B cell (primary cell): ENCODE measurements at regions not wholly inside any gene's neighbourhood (a gene's known extent, or its start where the extent isn't known, plus 50 kb on each side); places are given as distances from the start of the nearest gene placed in this dataset.

Source experiments
- ATAC-seq: fragments of 200-7000 bp; cut with Tn5 transposase; one replicate; pipeline ENCODE4 v1.10.0; 2021; ENCODE audit warnings: low read depth, mild to moderate bottlenecking, moderate number of reproducible peaks, moderate library complexity
- CTCF ChIA-PET: fragments of 350-600 bp; sonication (Branson Sonifier 250); formaldehyde crosslinking; loops from one replicate; lab custom pipeline; 2021; ENCODE audit warnings: antibody characterized with exemption, inconsistent platforms; lab: Charles Lee
- POLR2A ChIA-PET: fragments of 350-600 bp; sonication (Branson Sonifier 250); formaldehyde crosslinking; loops from one replicate; lab custom pipeline; 2021; ENCODE audit warnings: antibody characterized with exemption; lab: Charles Lee
- DNase-seq: peaks from one replicate; pipeline ENCODE4 v3.0.0; 2013
- H2AFZ ChIP-seq: 2 replicates; pipeline ENCODE4 v1.6.1; 2012; ENCODE audit warnings: mild to moderate bottlenecking, low read depth, low read length; ENCODE audit not compliant: insufficient read depth, poor library complexity, severe bottlenecking
- H3K27ac ChIP-seq, 2 donors: 1 replicate in 1 of 2; 2 replicates in 1 of 2; pipeline ENCODE4 v1.5.1; 2012 to 2013; ENCODE audit warnings: low read length in 2 of 2, mild to moderate bottlenecking in 2 of 2, moderate library complexity in 1 of 2
- H3K27me3 ChIP-seq, 4 experiments: fragments of 200-600 bp in 1 of 4; sonication (generic) in 1 of 4; replicated peaks in 1 of 4; 1 replicate in 2 of 4; 2 replicates in 2 of 4; pipeline versions ENCODE4 v1.6.1 to v1.7.0; 2013 to 2016; ENCODE audit warnings: low read length in 3 of 4, mild to moderate bottlenecking in 2 of 4, mixed read lengths in 1 of 4, moderate library complexity in 1 of 4; ENCODE audit not compliant: insufficient read depth in 4 of 4, control insufficient read depth in 3 of 4; ENCODE audit errors: control extremely low read depth in 1 of 4
- H3K36me3 ChIP-seq, 2 experiments: replicated peaks in 1 of 2; 1 replicate in 1 of 2; 2 replicates in 1 of 2; pipeline versions ENCODE4 v1.6.1 to v1.7.1; 2013; ENCODE audit warnings: low read length in 1 of 2; ENCODE audit not compliant: insufficient read depth in 2 of 2, control insufficient read depth in 1 of 2; ENCODE audit errors: control extremely low read depth in 1 of 2, extremely low read depth in 1 of 2
- H3K4me1 ChIP-seq, 2 donors: fragments of 200-600 bp in 1 of 2; sonication (generic) in 1 of 2; 1 replicate in 1 of 2; 2 replicates in 1 of 2; pipeline versions ENCODE4 v1.5.1 to v1.6.1; 2013 to 2017; ENCODE audit warnings: low read length in 2 of 2; ENCODE audit not compliant: control insufficient read depth in 2 of 2, insufficient read depth in 2 of 2
- H3K4me2 ChIP-seq: replicated peaks from 2 replicates; pipeline ENCODE3; 2012; ENCODE audit warnings: mild to moderate bottlenecking, low read depth, low read length; ENCODE audit not compliant: poor library complexity, severe bottlenecking
- H3K4me3 ChIP-seq, 5 experiments: fragments of 200-600 bp in 1 of 5; sonication (generic) in 1 of 5; 1 replicate in 3 of 5; 2 replicates in 2 of 5; pipeline versions ENCODE4 v1.5.1 to v1.7.0; 2011 to 2016; ENCODE audit warnings: low read length in 4 of 5, mild to moderate bottlenecking in 4 of 5, low read depth in 2 of 5, control low read depth in 1 of 5, moderate library complexity in 1 of 5; ENCODE audit not compliant: insufficient read depth in 1 of 5; ENCODE audit errors: control extremely low read depth in 1 of 5, extremely low read depth in 1 of 5
- H3K79me2 ChIP-seq: fragments of 200-600 bp; sonication (generic); one replicate; pipeline ENCODE4 v1.6.0; 2016; ENCODE audit warnings: low read length; ENCODE audit not compliant: control insufficient read depth, insufficient read depth
- H3K9ac ChIP-seq: fragments of 200-600 bp; sonication (generic); 2 replicates; pipeline ENCODE4 v1.6.1; 2017; ENCODE audit warnings: mild to moderate bottlenecking, low read length, moderate library complexity
- H3K9me3 ChIP-seq, 3 donors: one replicate each; pipeline versions ENCODE4 v1.6.1 to v1.7.1; 2013; ENCODE audit warnings: low read length in 2 of 3; ENCODE audit not compliant: control insufficient read depth in 2 of 3, insufficient read depth in 1 of 3; ENCODE audit errors: control extremely low read depth in 1 of 3
- H4K20me1 ChIP-seq: 2 replicates; pipeline ENCODE4 v1.6.0; 2012; ENCODE audit warnings: mild to moderate bottlenecking, low read length; ENCODE audit not compliant: insufficient read depth, control insufficient read depth, poor library complexity, severe bottlenecking
- H3K27ac Mint-ChIP-seq: one replicate; pipeline ENCODE4 v1.8.0; 2021; ENCODE audit warnings: mixed read lengths
- H3K27me3 Mint-ChIP-seq: one replicate; pipeline ENCODE4 v1.8.0; 2021; ENCODE audit warnings: mixed read lengths
- H3K4me1 Mint-ChIP-seq: one replicate; pipeline ENCODE4 v1.8.0; 2021; ENCODE audit warnings: mixed read lengths
- H3K4me3 Mint-ChIP-seq: one replicate; pipeline ENCODE4 v1.8.0; 2021; ENCODE audit warnings: mixed read lengths
- H3K9me3 Mint-ChIP-seq: one replicate; pipeline ENCODE4 v1.8.0; 2022; ENCODE audit warnings: mixed read lengths; ENCODE audit not compliant: insufficient read depth
- EZH2 ChIP-seq: IDR thresholded peaks from 2 replicates; pipeline ENCODE4 v1.6.1; 2012; ENCODE audit warnings: borderline replicate concordance, low read depth, mild to moderate bottlenecking, moderate library complexity, low read length; ENCODE audit not compliant: insufficient read depth, poor library complexity, severe bottlenecking
- WGBS: methylation state at CpG from one replicate; pipeline ENCODE4 v1.1.5; 2013; ENCODE audit warnings: missing lambda C conversion rate; ENCODE audit not compliant: insufficient coverage; 5-methylcytosine and 5-hydroxymethylcytosine counted together
- intact Hi-C: fragments of 100-400 bp; cut with micrococcal nuclease; formaldehyde crosslinking; loops from one replicate; pipeline ENCODE4 v1.10.0; 2022
- TF ChIP-seq, protein P1 (sequence below): fragments of 200-600 bp; IDR thresholded peaks from one replicate; pipeline ENCODE4 v1.8.0; 2022; ENCODE audit warnings: antibody characterized with exemption, mild to moderate bottlenecking

DNA sequence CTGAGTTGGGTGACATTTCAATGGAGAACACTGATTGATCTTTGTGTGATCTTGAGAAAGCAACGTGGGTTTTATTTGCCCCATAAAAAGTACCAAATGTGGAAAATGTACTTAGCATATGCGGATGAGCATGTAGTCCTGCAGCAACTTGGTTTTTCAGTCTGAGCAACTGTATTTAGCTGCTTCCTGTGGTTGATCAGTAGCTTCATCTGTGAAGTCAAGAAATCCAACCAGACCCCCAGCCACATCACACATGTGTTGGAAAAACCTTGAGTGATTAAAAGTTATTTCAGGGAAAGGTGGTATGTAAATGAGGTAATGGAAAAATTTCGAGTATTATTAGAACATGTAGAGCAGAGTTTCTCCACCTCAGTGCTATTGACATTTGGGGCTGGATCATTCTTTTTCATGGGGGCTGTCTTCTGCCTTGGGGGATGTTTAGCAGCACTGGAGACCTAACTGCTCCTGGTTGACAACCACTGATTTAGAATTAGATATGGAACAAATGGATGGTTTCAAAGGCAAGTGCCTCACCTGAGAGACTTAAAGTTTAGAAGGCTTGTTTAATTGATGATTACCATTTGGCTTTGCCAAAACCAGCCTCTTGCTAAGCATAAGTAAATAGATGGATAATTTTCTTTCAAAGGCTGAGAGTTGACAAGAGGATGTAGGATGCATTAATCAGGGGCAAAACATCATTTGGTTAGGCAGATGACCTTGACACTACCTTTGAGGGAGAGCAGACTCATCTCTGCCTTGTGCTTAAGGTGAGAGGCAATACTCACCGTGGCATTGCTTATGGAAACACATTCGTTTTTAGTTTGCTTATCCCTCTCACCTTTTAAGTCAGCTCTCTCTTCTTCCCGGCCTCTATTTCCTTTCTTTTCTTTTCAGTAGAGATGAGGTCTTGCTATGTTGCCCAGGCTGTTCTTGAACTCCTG, 193.0 kb upstream of the RPS6KA3 start:
- CTCF ChIA-PET = no interaction called here
- TF ChIP-seq, protein P1, sequence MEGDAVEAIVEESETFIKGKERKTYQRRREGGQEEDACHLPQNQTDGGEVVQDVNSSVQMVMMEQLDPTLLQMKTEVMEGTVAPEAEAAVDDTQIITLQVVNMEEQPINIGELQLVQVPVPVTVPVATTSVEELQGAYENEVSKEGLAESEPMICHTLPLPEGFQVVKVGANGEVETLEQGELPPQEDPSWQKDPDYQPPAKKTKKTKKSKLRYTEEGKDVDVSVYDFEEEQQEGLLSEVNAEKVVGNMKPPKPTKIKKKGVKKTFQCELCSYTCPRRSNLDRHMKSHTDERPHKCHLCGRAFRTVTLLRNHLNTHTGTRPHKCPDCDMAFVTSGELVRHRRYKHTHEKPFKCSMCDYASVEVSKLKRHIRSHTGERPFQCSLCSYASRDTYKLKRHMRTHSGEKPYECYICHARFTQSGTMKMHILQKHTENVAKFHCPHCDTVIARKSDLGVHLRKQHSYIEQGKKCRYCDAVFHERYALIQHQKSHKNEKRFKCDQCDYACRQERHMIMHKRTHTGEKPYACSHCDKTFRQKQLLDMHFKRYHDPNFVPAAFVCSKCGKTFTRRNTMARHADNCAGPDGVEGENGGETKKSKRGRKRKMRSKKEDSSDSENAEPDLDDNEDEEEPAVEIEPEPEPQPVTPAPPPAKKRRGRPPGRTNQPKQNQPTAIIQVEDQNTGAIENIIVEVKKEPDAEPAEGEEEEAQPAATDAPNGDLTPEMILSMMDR = no peak
- TF ChIP-seq EZH2 = no peak
- POLR2A ChIA-PET = no interaction called here
- no peak for DNase-seq
- Histone ChIP-seq H3K27me3 (no peaks in the 10 kb centered on the region), H3K4me2 (no peak overlapping the region), H3K4me1 (no peaks in the 10 kb centered on the region), H3K36me3 (no peaks in the 10 kb centered on the region), H3K79me2 (no peaks in the 10 kb centered on the region), H3K27ac (no peak overlapping the region), H3K9me3 (no peaks in the 10 kb centered on the region), H4K20me1 (no peaks in the 10 kb centered on the region), H2AFZ (no peak overlapping the region), H3K9ac (no peak overlapping the region), H3K4me3 (no peak overlapping the region)
- Mint-ChIP-seq H3K4me1 (peaks cover 4% of the 10 kb centered on the region), H3K27me3 (peaks cover 4% of the 10 kb centered on the region), H3K9me3 (peaks cover 2% of the 10 kb centered on the region), H3K4me3 (no peak overlapping the region), H3K27ac (no peak overlapping the region)
- no CpG with 5 or more reads among the region's 6 CpGs for WGBS
- intact Hi-C loops = no loop called here
- no peak for ATAC-seq

DNA sequence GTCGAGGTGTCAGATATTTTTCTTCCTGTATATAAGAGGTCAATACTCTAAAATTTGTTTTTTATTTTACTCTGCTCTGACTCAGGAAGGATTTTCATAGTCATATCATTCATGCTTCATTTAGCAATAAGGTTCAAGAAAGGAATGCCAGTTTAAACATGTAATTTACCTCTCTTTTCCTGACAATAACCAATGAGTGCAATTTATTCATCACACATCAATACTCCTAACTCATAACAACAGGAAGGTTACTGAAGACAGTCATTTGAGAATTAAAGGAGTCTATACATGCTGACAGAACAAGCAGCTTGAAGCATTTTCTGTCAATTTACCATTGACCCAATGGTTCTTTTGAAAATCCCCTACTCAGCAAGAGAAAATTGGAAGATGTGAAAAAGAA, 190.3 kb upstream of the RPS6KA3 start:
- H3K4me1 Mint-ChIP-seq = peaks cover 1% of the 10 kb centered on the region
- CTCF ChIA-PET = no interaction called here

More for the DNA sequence above, 190.3 kb upstream of the RPS6KA3 start:
- no peak overlapping the region for H2AFZ ChIP-seq
- no peaks in the 10 kb centered on the region for H3K36me3 ChIP-seq
- H3K4me3 ChIP-seq = no peak overlapping the region
- no peak for TF ChIP-seq EZH2
- TF ChIP-seq, protein P1 = no peak
- DNase-seq = no peak
- POLR2A ChIA-PET = no interaction called here
- no peak overlapping the region for H3K4me2 ChIP-seq
- H3K27me3 Mint-ChIP-seq = peaks cover 4% of the 10 kb centered on the region
- H3K79me2 ChIP-seq = no peaks in the 10 kb centered on the region
- H3K27ac ChIP-seq = no peak overlapping the region
- no peaks in the 10 kb centered on the region for H3K27me3 ChIP-seq
- no peak overlapping the region for H3K27ac Mint-ChIP-seq
- H3K4me1 ChIP-seq = no peaks in the 10 kb centered on the region
- no peak overlapping the region for H3K9ac ChIP-seq
- no peaks in the 10 kb centered on the region for H3K9me3 ChIP-seq
- no CpG with 5 or more reads among the region's 1 CpG for WGBS
- no peaks in the 10 kb centered on the region for H4K20me1 ChIP-seq
- ATAC-seq = no peak
- intact Hi-C loops = no loop called here
- H3K4me3 Mint-ChIP-seq = no peak overlapping the region
- peaks cover 2% of the 10 kb centered on the region for H3K9me3 Mint-ChIP-seq
